Activated CD8-positive, alpha-beta T cell treated with anti-CD3 and anti-CD28 coated beads, Interleukin-2, amount 10 ng/mL, durations not matched to agents 7 days and 5 days (primary cell): ENCODE measurements at regions not wholly inside any gene's neighbourhood (a gene's known extent, or its start where the extent isn't known, plus 50 kb on each side); places are given as distances from the start of the nearest gene placed in this dataset.

Source experiments
- ATAC-seq: fragments of 150-1000 bp; cut with Tn5 transposase; one replicate; pipeline ENCODE4 v1.10.0; 2021; ENCODE audit warnings: moderate library complexity
- CTCF ChIA-PET: fragments of 350-600 bp; sonication (Branson Sonifier 250); formaldehyde crosslinking; loops from one replicate; lab custom pipeline; 2021; ENCODE audit warnings: antibody characterized with exemption; lab: Charles Lee
- POLR2A ChIA-PET: fragments of 350-600 bp; sonication (Branson Sonifier 250); formaldehyde crosslinking; loops from one replicate; lab custom pipeline; 2021; ENCODE audit warnings: antibody characterized with exemption; lab: Charles Lee
- DNase-seq: peaks from one replicate; pipeline ENCODE4 v3.0.0-alpha.2; 2020
- H3K27ac Mint-ChIP-seq: one replicate; pipeline ENCODE4 v1.8.0; 2021; ENCODE audit warnings: mild to moderate bottlenecking, mixed read lengths
- H3K27me3 Mint-ChIP-seq: one replicate; pipeline ENCODE4 v1.8.0; 2021; ENCODE audit warnings: low read depth, mixed read lengths
- H3K36me3 Mint-ChIP-seq: one replicate; pipeline ENCODE4 v1.8.0; 2021; ENCODE audit warnings: low read depth, mixed read lengths
- H3K4me1 Mint-ChIP-seq: one replicate; pipeline ENCODE4 v1.8.0; 2021; ENCODE audit warnings: low read depth, mixed read lengths
- H3K4me3 Mint-ChIP-seq: one replicate; pipeline ENCODE4 v1.8.0; 2021; ENCODE audit warnings: mild to moderate bottlenecking, mixed read lengths
- H3K9me3 Mint-ChIP-seq: one replicate; pipeline ENCODE4 v1.8.0; 2022; ENCODE audit warnings: mixed read lengths; ENCODE audit not compliant: insufficient read depth

DNA sequence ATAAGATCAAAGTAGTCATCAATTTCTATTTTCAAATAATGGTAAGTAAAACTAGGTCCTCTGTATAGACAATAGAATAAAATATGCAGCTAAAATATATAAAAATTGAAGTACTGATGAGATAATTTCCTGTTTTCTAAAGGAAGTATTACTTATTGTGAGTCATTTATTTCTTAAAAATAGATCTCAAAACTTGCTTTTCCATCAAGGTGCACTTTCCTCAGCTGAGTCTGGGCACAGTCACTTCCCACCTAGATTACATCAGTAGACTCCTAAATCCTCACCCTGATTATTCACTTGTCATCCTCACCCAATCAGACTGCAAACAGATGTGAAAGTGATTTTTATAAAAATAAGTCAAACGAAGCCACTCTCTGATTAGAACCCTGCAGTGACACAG is 211.5 kb downstream of the POM121L12 start:
- Mint-ChIP-seq H3K4me1 (no peaks in the 10 kb centered on the region), H3K4me3 (no peak overlapping the region), H3K36me3 (no peaks in the 10 kb centered on the region), H3K27me3 (no peaks in the 10 kb centered on the region), H3K27ac (no peak overlapping the region), H3K9me3 (peaks cover 20% of the 10 kb centered on the region)
- ChIA-PET POLR2A (no interaction called here), CTCF (no interaction called here)
- DNase-seq (no peak), ATAC-seq (no peak)

- ChIA-PET CTCF (no interaction called here), POLR2A (no interaction called here)
- peaks cover 18% of the 10 kb centered on the region for H3K9me3 Mint-ChIP-seq
- ATAC-seq = no peak
- no peak overlapping the region for H3K4me3 Mint-ChIP-seq
- no peaks in the 10 kb centered on the region for H3K27me3 Mint-ChIP-seq
- DNase-seq = no peak
- no peaks in the 10 kb centered on the region for H3K4me1 Mint-ChIP-seq
- H3K36me3 Mint-ChIP-seq = no peaks in the 10 kb centered on the region
- no peak overlapping the region for H3K27ac Mint-ChIP-seq
Observed at GRCh38 chr7:53252539-53252938, 217.1 kb downstream of the POM121L12 start.

GRCh38 chr7:53272081-53272480 is 236.6 kb downstream of the POM121L12 start:
- Mint-ChIP-seq H3K9me3 (peaks cover 22% of the 10 kb centered on the region), H3K27me3 (no peaks in the 10 kb centered on the region), H3K4me1 (no peaks in the 10 kb centered on the region), H3K4me3 (no peak overlapping the region), H3K27ac (no peak overlapping the region), H3K36me3 (no peaks in the 10 kb centered on the region)
- DNase-seq (no peak), ATAC-seq (no peak)
- POLR2A ChIA-PET = no interaction called here
- CTCF ChIA-PET = no interaction called here

DNA sequence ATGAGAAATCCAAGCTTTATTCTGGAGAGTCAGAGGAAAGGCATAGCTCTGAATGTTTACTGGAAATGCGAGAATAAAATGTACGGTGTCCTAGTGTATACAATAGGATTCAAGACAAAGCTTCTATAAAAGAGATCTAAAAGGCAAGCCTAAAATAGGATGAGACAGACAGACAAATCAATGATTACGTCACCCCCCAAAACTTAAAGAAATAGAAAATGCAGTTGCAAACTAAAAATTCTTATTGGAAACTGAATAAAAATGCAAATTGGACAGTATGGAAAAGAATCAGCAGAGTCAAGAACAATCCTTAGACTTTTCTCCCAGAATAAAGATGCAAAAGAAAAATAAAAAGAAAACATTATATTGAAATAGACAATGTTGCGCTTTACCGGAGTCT is 245.9 kb downstream of the POM121L12 start:
- H3K27ac Mint-ChIP-seq = no peak overlapping the region
- no peak overlapping the region for H3K4me3 Mint-ChIP-seq
- POLR2A ChIA-PET = no interaction called here
- ATAC-seq (no peak), DNase-seq (no peak)
- no peaks in the 10 kb centered on the region for H3K4me1 Mint-ChIP-seq
- CTCF ChIA-PET = no interaction called here
- H3K27me3 Mint-ChIP-seq = no peaks in the 10 kb centered on the region
- H3K36me3 Mint-ChIP-seq = no peaks in the 10 kb centered on the region
- H3K9me3 Mint-ChIP-seq = peaks cover 31% of the 10 kb centered on the region

GRCh38 chr7:53292341-53292740 is 256.9 kb downstream of the POM121L12 start:
- Mint-ChIP-seq H3K36me3 (no peaks in the 10 kb centered on the region), H3K9me3 (peaks cover 20% of the 10 kb centered on the region), H3K27me3 (no peaks in the 10 kb centered on the region), H3K4me3 (no peak overlapping the region), H3K4me1 (no peaks in the 10 kb centered on the region), H3K27ac (no peak overlapping the region)
- POLR2A ChIA-PET = no interaction called here
- ATAC-seq (no peak), DNase-seq (no peak)
- CTCF ChIA-PET = no interaction called here

DNA sequence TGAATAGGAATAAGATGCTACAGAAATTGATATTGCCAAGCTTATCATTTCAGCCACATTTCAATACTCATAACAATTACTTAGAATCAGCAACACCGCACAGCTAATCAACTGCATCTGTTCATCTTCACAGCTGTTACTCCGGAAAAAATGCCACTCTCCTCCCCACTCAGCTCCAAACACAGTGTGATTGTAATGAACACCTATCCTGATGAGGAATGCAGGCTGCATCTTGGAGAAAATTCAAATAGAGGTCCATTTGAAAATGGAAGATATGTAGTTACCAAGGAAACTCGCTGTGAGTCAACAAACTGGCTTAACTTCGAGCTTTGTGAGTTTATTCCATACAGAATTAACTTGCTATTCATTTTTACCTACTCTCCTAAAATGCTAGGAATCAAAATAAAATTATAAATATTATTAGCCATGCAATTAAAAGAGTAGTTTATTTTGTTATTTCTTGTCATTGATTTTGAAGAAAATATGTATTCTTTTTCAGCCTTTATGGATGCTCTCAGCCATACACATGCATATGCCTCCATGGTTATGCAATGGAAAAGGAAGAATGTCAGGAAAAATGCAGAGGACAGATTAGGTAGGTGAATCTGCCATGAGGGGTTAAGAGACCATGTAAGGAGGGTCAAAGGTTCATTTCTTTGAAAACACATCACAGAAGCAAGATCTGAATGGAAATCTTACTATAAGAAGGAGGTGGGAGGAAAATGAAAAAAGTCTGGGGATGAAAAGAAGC is 267.2 kb downstream of the POM121L12 start:
- no peaks in the 10 kb centered on the region for H3K4me1 Mint-ChIP-seq
- peaks cover 13% of the 10 kb centered on the region for H3K9me3 Mint-ChIP-seq
- H3K27ac Mint-ChIP-seq = no peak overlapping the region
- H3K36me3 Mint-ChIP-seq = no peaks in the 10 kb centered on the region
- DNase-seq (no peak), ATAC-seq (no peak)
- no peak overlapping the region for H3K4me3 Mint-ChIP-seq
- POLR2A ChIA-PET = no interaction called here
- H3K27me3 Mint-ChIP-seq = no peaks in the 10 kb centered on the region
- CTCF ChIA-PET = no interaction called here

DNA sequence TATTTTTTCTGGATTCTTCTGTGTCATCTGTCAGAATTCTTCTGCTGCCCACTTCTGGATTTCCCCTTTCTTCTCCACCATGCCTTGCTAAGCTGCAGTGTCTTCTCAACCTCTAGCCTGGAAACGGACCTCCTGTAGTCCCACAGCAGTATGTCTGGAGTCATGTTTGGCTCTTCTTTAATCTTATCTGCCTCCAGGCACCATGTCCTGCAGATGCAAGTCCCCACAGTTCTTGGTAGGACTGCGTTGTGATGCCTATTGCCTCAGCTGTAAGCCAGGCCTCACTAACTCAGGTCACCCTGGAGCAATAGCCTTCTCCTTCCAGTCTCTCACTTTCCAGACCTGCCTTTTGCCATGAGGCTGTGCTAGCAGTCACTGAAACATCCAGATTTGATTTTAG is 268.3 kb downstream of the POM121L12 start:
- CTCF ChIA-PET = no interaction called here
- no peaks in the 10 kb centered on the region for H3K27me3 Mint-ChIP-seq
- POLR2A ChIA-PET = no interaction called here
- H3K4me3 Mint-ChIP-seq = no peak overlapping the region
- H3K36me3 Mint-ChIP-seq = no peaks in the 10 kb centered on the region
- no peak overlapping the region for H3K27ac Mint-ChIP-seq
- DNase-seq = no peak
- no peak for ATAC-seq
- H3K4me1 Mint-ChIP-seq = no peaks in the 10 kb centered on the region
- H3K9me3 Mint-ChIP-seq = peaks cover 13% of the 10 kb centered on the region

DNA sequence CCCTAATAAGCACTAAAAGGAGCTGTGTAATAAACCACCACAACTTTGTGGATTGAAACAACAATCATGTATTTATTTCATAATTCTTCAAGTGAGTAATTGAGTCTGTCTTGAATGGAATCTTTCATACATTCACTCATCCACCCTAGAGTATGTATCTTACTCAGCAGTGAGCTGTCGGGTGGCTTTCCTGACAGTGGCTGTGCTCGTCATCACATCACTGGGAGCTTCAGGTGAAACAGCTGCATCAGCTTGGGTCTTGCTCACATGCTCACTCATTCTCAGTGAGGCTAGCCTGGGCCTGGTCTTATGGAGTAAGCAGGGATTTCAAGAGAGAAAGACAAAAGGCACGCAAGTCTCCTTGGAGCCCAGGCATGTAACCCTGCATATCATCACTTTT is 271.4 kb downstream of the POM121L12 start:
- ATAC-seq = no peak
- Mint-ChIP-seq H3K9me3 (peaks cover 28% of the 10 kb centered on the region), H3K27me3 (no peaks in the 10 kb centered on the region), H3K36me3 (no peaks in the 10 kb centered on the region), H3K4me3 (no peak overlapping the region), H3K4me1 (no peaks in the 10 kb centered on the region), H3K27ac (no peak overlapping the region)
- ChIA-PET POLR2A (no interaction called here), CTCF (no interaction called here)
- no peak for DNase-seq

DNA sequence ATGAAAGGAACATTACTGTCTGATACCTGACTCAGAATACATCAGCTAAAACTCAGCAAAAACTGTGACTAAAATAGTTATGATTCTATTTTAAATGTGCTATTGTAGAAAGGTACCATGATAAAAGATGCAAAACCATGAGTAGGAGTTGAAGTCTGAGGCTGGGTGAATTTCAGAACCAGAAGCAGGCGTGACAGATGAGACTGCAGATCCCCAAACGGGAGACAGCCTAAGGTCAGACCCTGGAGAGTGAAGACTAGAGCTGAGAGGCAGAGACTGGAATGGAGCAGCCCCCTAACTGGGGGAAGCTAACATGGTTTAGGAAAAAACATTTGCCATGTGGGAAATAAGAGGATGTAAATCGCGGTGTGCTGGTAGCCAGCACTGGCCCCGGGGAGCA is 275.8 kb downstream of the POM121L12 start:
- Mint-ChIP-seq H3K4me1 (no peaks in the 10 kb centered on the region), H3K27ac (no peak overlapping the region), H3K4me3 (no peak overlapping the region), H3K36me3 (no peaks in the 10 kb centered on the region), H3K9me3 (peaks cover 31% of the 10 kb centered on the region), H3K27me3 (no peaks in the 10 kb centered on the region)
- POLR2A ChIA-PET = no interaction called here
- no peak for DNase-seq
- ATAC-seq = no peak
- CTCF ChIA-PET = no interaction called here

- DNase-seq = no peak
- Mint-ChIP-seq H3K4me3 (no peak overlapping the region), H3K27ac (no peak overlapping the region), H3K36me3 (no peaks in the 10 kb centered on the region), H3K27me3 (no peaks in the 10 kb centered on the region), H3K4me1 (no peaks in the 10 kb centered on the region), H3K9me3 (peaks cover 32% of the 10 kb centered on the region)
- ChIA-PET CTCF (no interaction called here), POLR2A (no interaction called here)
- ATAC-seq = no peak
Observed at GRCh38 chr7:53315981-53316380, 280.5 kb downstream of the POM121L12 start.

- Mint-ChIP-seq H3K9me3 (peaks cover 28% of the 10 kb centered on the region), H3K4me3 (no peak overlapping the region), H3K27me3 (no peaks in the 10 kb centered on the region), H3K36me3 (no peaks in the 10 kb centered on the region), H3K4me1 (no peaks in the 10 kb centered on the region), H3K27ac (no peak overlapping the region)
- no peak for DNase-seq
- ChIA-PET POLR2A (no interaction called here), CTCF (no interaction called here)
- no peak for ATAC-seq
Observed at GRCh38 chr7:53318566-53318965, 283.1 kb downstream of the POM121L12 start.

DNA sequence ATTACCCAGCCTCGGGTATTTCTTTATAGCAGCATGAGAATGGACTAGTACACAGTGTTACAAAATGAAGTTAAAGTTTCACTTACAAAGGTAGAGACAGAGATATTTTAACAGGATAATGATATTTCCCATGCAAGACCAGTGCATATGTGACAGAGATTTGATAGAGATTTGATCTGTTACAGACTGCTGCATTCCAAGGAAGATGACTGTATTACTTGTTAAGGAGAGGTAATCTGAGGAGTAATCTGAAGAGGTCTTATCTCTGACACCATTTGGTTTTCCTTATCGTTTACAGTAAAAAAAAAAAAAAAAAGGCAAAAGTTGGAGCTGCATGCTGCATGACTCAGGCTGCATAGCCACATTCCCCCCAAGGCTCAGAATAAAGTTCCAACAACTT is 289.6 kb downstream of the POM121L12 start:
- ChIA-PET POLR2A (no interaction called here), CTCF (no interaction called here)
- Mint-ChIP-seq H3K4me3 (no peak overlapping the region), H3K27me3 (no peaks in the 10 kb centered on the region), H3K27ac (no peak overlapping the region), H3K9me3 (peaks cover 19% of the 10 kb centered on the region), H3K36me3 (no peaks in the 10 kb centered on the region), H3K4me1 (no peaks in the 10 kb centered on the region)
- ATAC-seq (no peak), DNase-seq (no peak)

GRCh38 chr7:53326634-53327033 is 291.2 kb downstream of the POM121L12 start:
- H3K4me1 Mint-ChIP-seq = no peaks in the 10 kb centered on the region
- no peak overlapping the region for H3K27ac Mint-ChIP-seq
- CTCF ChIA-PET = no interaction called here
- ATAC-seq = no peak
- peaks cover 17% of the 10 kb centered on the region for H3K9me3 Mint-ChIP-seq
- no peaks in the 10 kb centered on the region for H3K27me3 Mint-ChIP-seq
- no peak for DNase-seq
- H3K4me3 Mint-ChIP-seq = no peak overlapping the region
- POLR2A ChIA-PET = no interaction called here
- no peaks in the 10 kb centered on the region for H3K36me3 Mint-ChIP-seq
